ENCODE measurements at regions not wholly inside any gene's neighbourhood (a gene's known extent, or its start where the extent isn't known, plus 50 kb on each side); places are given as distances from the start of the nearest gene placed in this dataset.

DNA sequence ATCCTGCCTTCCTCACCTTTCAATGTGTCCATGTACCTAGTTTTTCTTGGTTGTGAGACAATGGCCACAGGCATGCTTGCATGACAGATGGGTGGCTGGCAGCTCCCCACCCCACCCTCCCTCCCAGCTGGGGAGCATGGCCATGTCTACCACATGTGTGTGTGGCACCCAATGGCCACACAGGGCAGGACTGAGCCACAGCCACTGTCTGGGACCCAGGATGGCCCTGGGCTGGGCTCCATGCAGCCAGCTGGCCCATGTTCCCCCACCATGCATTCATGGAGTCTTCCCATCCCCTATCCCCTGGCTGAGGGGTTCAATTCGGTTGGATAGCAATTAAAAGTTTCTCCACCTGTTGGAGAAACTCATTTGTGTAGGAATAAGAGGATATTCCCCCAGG is 566.0 kb upstream of the USP15 start:
- TF ChIP-seq, protein P1, sequence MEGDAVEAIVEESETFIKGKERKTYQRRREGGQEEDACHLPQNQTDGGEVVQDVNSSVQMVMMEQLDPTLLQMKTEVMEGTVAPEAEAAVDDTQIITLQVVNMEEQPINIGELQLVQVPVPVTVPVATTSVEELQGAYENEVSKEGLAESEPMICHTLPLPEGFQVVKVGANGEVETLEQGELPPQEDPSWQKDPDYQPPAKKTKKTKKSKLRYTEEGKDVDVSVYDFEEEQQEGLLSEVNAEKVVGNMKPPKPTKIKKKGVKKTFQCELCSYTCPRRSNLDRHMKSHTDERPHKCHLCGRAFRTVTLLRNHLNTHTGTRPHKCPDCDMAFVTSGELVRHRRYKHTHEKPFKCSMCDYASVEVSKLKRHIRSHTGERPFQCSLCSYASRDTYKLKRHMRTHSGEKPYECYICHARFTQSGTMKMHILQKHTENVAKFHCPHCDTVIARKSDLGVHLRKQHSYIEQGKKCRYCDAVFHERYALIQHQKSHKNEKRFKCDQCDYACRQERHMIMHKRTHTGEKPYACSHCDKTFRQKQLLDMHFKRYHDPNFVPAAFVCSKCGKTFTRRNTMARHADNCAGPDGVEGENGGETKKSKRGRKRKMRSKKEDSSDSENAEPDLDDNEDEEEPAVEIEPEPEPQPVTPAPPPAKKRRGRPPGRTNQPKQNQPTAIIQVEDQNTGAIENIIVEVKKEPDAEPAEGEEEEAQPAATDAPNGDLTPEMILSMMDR (IDR thresholded peaks at IDR 0.05): no peak
- no peak for TF ChIP-seq POLR2A (IDR thresholded peaks at IDR 0.05)
- DNase-seq (no peak), ATAC-seq (no peak)
- Histone ChIP-seq H3K27ac (no peak overlapping the region), H3K9me3 (peaks cover 0 to 12% (median 0%) of the 10 kb centered on the region in 3 donors), H3K4me1 (no peaks in the 10 kb centered on the region), H3K4me3 (no peak overlapping the region), H3K36me3 (replicated peaks in 1 of 2; ENCODE audit: insufficient read depth in 1 of 2, low read depth in 2 of 2) (no peaks in the 10 kb centered on the region), H3K27me3 (no peaks in the 10 kb centered on the region)
- intact Hi-C loops (cut with DNase I): no loop called here
- WGBS, 2 donors: 31 to 44% methylated on average over 1 of the region's 1 CpG

DNA sequence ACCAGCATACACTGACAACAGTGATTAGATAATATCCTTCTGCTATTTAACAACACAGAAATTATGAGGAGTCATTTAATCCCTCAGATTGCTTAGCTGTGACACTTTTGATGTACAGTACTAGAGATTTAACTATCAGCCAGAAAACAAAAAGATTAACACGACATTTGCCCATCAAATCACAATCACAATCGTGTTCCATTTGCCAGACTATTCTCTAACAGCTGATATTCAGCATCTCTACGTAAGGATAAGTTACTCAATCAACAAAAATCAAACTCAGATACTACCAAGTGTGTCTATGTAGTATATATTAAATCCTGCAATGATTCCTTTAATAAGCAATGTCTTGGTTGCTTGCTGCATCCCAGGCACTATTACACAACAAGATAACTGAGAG is 558.7 kb upstream of the USP15 start:
- TF ChIP-seq, protein P1 (IDR thresholded peaks at IDR 0.05): no peak
- no peak for TF ChIP-seq POLR2A (IDR thresholded peaks at IDR 0.05)
- intact Hi-C loops (cut with DNase I): no loop called here
- DNase-seq: no peak

DNA sequence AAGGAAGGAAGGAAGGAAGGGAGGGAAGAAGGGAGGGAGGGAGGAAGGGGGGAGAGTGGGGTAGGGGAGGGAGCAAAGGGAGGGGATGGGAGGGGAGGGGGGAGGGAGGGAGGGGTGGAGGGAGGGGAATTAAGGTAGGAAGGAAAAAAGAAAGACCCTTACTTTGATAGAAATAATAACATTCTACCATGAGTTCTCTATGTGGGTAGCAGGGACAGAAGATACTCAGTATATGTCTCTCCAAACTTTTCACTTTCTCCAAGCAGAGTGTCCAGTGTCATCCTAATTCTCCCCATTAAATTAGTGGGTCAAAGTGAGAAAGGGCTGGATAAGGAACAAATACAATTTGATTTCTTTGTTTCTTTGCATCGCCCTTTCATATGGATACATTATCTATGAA is 553.4 kb upstream of the USP15 start:
- Histone ChIP-seq H3K4me3 (no peak overlapping the region), H3K4me1 (no peaks in the 10 kb centered on the region), H3K36me3 (replicated peaks in 1 of 2; ENCODE audit: insufficient read depth in 1 of 2, low read depth in 2 of 2) (no peaks in the 10 kb centered on the region), H3K9me3 (no peaks in the 10 kb centered on the region), H3K27ac (no peak overlapping the region), H3K27me3 (no peaks in the 10 kb centered on the region)
- intact Hi-C loops (cut with DNase I): no loop called here
- ATAC-seq: no peak
- no peak for DNase-seq
- TF ChIP-seq POLR2A (IDR thresholded peaks at IDR 0.05): no peak
- TF ChIP-seq, protein P1 (IDR thresholded peaks at IDR 0.05): no peak
- 92 to 96% methylated on average over 1 of the region's 1 CpG for WGBS, 2 donors

More for the DNA sequence above, 558.7 kb upstream of the USP15 start:
- no peak overlapping the region for H3K27ac ChIP-seq
- H3K9me3 ChIP-seq: peaks cover 0 to 2% (median 0%) of the 10 kb centered on the region in 3 donors
- no peaks in the 10 kb centered on the region for H3K4me1 ChIP-seq
- no peak overlapping the region for H3K4me3 ChIP-seq
- 48 to 60% methylated on average over 3 of the region's 3 CpGs for WGBS, 2 donors
- H3K36me3 ChIP-seq (replicated peaks in 1 of 2; ENCODE audit: insufficient read depth in 1 of 2, low read depth in 2 of 2): no peaks in the 10 kb centered on the region
- no peak for ATAC-seq
- no peaks in the 10 kb centered on the region for H3K27me3 ChIP-seq

DNA sequence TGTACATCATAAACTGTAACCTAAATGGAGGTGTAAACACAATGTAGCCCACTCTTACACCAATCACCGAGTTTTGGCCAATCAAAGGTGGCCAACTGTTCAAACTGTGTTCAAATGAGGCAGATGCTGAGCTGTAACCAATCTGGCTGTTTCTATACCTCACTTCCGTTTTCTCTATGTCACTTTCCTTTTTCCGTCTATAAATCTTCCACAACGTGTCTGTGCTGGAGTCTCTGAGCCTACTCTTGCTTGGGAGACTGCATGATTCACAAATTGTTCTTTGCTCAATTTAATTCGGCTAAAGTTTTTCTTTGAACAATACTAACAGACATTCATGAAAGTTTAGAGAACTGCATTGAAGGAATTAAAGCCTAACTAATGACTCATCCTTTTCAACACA is 547.1 kb upstream of the USP15 start:
- DNase-seq: no peak
- H3K36me3 ChIP-seq (replicated peaks in 1 of 2; ENCODE audit: insufficient read depth in 1 of 2, low read depth in 2 of 2): no peaks in the 10 kb centered on the region
- TF ChIP-seq, protein P1 (IDR thresholded peaks at IDR 0.05): no peak
- TF ChIP-seq POLR2A (IDR thresholded peaks at IDR 0.05): no peak
- no peaks in the 10 kb centered on the region for H3K27me3 ChIP-seq
- no peak overlapping the region for H3K4me3 ChIP-seq
- ATAC-seq: no peak
- no peak overlapping the region for H3K27ac ChIP-seq
- no peaks in the 10 kb centered on the region for H3K9me3 ChIP-seq
- intact Hi-C loops (cut with DNase I): no loop called here
- no peaks in the 10 kb centered on the region for H3K4me1 ChIP-seq
- 48 to 65% methylated on average over 5 of the region's 5 CpGs for WGBS, 2 donors

- DNase-seq: no peak
- Histone ChIP-seq H3K36me3 (replicated peaks in 1 of 2; ENCODE audit: insufficient read depth in 1 of 2, low read depth in 2 of 2) (no peaks in the 10 kb centered on the region), H3K4me3 (no peak overlapping the region), H3K9me3 (no peaks in the 10 kb centered on the region), H3K27me3 (no peaks in the 10 kb centered on the region), H3K4me1 (no peaks in the 10 kb centered on the region), H3K27ac (no peak overlapping the region)
- 61 to 63% methylated on average over 4 of the region's 4 CpGs for WGBS, 2 donors
- intact Hi-C loops (cut with DNase I): no loop called here
- TF ChIP-seq POLR2A (IDR thresholded peaks at IDR 0.05): no peak
- TF ChIP-seq, protein P1 (IDR thresholded peaks at IDR 0.05): no peak
- no peak for ATAC-seq
These were observed 542.2 kb upstream of the USP15 start for GRCh38 chr12:61717986-61718385.
